ENCODE measurements at regions not wholly inside any gene's neighbourhood (a gene's known extent, or its start where the extent isn't known, plus 50 kb on each side); places are given as distances from the start of the nearest gene placed in this dataset.

DNA sequence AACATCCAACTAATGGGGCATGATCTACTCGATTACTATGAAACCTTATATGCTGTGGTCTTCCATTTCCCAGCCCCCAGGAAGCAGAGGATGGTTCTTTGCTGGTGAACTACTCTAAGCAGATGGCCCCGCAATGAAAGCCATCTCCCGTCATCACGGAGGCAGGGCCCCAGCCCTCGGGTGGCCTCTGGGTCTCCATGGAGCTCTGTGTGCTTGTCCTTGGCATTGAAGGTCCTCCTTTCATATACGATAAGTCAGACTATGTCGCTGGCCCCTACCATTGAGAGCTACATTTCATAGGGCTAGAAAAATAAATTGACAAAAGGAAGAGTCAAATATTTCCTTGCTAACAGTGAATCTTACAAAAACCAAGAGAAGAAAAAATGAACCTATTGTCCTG, 416.8 kb downstream of the CMPK2 start:
- H3K4me3 ChIP-seq (ENCODE audit: low read length in 3 of 3): no peak overlapping the region
- H3K4me1 ChIP-seq (ENCODE audit: control insufficient read depth in 3 of 3, insufficient read depth in 3 of 3, low read length in 3 of 3): no peaks in the 10 kb centered on the region
- no peak overlapping the region for H3K9ac ChIP-seq (ENCODE audit: low read depth in 1 of 3, low read length in 3 of 3)
- no peaks in the 10 kb centered on the region for H3K9me3 ChIP-seq (ENCODE audit: control insufficient read depth in 3 of 3, low read length in 3 of 3)
- no peaks in the 10 kb centered on the region for H3K27me3 ChIP-seq (ENCODE audit: control insufficient read depth in 3 of 3, insufficient read depth in 3 of 3, low read length in 3 of 3)
- H3K27ac ChIP-seq (ENCODE audit: low read depth, low read length): no peak overlapping the region
- H3K36me3 ChIP-seq (ENCODE audit: control insufficient read depth in 3 of 3, insufficient read depth in 3 of 3, low read length in 3 of 3): no peaks in the 10 kb centered on the region

DNA sequence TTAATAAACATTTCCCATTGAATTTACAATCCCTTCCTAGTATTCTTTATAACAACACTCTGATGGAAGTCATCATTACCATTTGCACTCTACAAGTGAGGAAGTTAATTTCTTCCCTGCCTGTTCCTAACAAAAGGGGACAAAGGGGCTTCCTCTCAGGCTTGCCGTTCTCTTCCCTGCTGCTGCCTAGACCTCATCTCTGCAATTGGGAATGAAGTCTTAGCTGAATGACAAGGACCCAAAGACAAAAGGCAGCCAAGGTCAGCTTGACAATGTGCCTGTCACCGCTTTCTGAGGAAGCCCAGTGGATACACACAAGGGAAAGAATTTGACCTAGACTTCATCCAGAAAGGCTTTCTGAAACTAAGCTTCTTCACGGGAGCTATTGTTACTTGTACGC, 416.4 kb downstream of the CMPK2 start:
- H3K27me3 ChIP-seq (ENCODE audit: control insufficient read depth in 3 of 3, insufficient read depth in 3 of 3, low read length in 3 of 3): no peaks in the 10 kb centered on the region
- H3K4me1 ChIP-seq (ENCODE audit: control insufficient read depth in 3 of 3, insufficient read depth in 3 of 3, low read length in 3 of 3): no peaks in the 10 kb centered on the region
- no peak overlapping the region for H3K4me3 ChIP-seq (ENCODE audit: low read length in 3 of 3)
- no peak overlapping the region for H3K27ac ChIP-seq (ENCODE audit: low read depth, low read length)
- no peak overlapping the region for H3K9ac ChIP-seq (ENCODE audit: low read depth in 1 of 3, low read length in 3 of 3)
- no peaks in the 10 kb centered on the region for H3K9me3 ChIP-seq (ENCODE audit: control insufficient read depth in 3 of 3, low read length in 3 of 3)
- H3K36me3 ChIP-seq (ENCODE audit: control insufficient read depth in 3 of 3, insufficient read depth in 3 of 3, low read length in 3 of 3): no peaks in the 10 kb centered on the region

DNA sequence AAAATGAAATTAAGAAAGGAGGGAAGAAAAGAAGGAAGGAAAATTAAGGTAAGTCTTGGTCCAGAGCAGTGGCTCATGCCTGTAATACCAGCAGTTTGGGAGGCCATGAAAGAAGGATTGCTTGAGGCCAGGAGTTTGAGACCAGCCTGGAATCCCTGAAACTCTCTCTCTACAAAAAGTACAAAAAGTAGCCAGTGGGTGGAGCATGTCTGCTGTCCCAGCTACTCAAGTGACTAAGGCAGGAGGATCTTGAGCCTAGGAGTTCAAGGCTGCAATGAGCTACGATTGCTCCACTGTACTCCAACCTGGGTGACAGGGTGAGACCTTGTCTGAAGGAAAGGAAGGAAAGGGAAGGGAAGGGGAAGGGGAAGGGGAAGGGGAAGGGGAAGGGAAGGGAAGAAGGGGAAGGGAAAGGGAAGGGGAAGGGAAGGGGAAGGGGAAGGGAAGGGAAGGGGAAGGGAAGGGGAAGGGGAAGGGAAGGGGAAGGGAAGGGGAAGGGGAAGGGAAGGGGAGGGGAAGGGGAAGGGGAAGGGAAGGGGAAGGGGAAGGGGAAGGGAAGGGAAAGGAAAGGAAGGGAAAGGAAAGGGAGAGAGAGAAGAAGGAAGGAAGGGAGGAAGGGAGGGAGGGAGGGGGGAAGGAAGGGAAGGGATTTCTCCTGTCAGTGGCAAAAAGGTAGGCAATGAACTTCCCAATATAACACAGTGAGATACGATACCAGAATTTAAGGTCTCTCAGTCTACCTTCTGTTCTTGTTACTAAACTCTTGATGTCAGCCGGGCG, 412.8 kb downstream of the CMPK2 start:
- Histone ChIP-seq H3K4me3 (ENCODE audit: low read length in 3 of 3) (no peak overlapping the region), H3K9ac (ENCODE audit: low read depth in 1 of 3, low read length in 3 of 3) (no peak overlapping the region), H3K27me3 (ENCODE audit: control insufficient read depth in 3 of 3, insufficient read depth in 3 of 3, low read length in 3 of 3) (no peaks in the 10 kb centered on the region), H3K36me3 (ENCODE audit: control insufficient read depth in 3 of 3, insufficient read depth in 3 of 3, low read length in 3 of 3) (no peaks in the 10 kb centered on the region), H3K9me3 (ENCODE audit: control insufficient read depth in 3 of 3, low read length in 3 of 3) (no peaks in the 10 kb centered on the region), H3K27ac (ENCODE audit: low read depth, low read length) (no peak overlapping the region), H3K4me1 (ENCODE audit: control insufficient read depth in 3 of 3, insufficient read depth in 3 of 3, low read length in 3 of 3) (no peaks in the 10 kb centered on the region)

DNA sequence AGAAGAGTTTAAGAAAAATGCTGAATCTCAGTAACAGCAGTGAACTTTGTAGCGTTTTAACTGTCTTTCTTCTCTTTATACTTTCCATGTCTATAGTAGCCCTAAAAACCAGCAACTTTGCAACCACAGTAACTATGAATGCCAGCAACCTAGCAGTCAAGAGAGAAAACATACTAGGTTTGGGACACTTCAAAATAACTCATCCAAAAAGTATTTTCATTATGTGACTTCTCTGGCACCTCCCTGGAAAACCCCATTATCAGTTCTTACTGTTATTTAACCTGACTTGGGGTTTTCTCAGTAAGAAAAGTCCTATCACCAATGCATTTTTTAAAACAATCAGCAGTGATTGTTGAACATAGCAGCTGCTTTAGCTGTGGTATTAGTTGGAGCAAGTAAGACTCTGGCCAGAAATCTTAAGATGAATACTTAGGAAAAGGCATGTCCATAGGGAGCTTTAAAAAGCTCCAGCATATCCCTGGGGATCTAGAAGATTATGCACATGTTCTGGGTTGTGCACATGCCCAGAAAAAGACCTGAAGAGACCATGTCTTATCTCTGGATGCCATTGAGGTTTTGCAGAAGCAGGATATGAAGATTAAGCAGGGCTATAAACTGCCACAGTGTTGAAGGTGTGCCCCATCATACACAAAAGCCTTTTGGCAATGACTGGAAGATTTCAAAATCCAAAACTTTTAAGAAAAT, 411.3 kb downstream of the CMPK2 start:
- H3K36me3 ChIP-seq (ENCODE audit: control insufficient read depth in 3 of 3, insufficient read depth in 3 of 3, low read length in 3 of 3): no peaks in the 10 kb centered on the region
- no peak overlapping the region for H3K4me3 ChIP-seq (ENCODE audit: low read length in 3 of 3)
- H3K9ac ChIP-seq (ENCODE audit: low read depth in 1 of 3, low read length in 3 of 3): no peak overlapping the region
- H3K9me3 ChIP-seq (ENCODE audit: control insufficient read depth in 3 of 3, low read length in 3 of 3): no peaks in the 10 kb centered on the region
- no peaks in the 10 kb centered on the region for H3K4me1 ChIP-seq (ENCODE audit: control insufficient read depth in 3 of 3, insufficient read depth in 3 of 3, low read length in 3 of 3)
- H3K27me3 ChIP-seq (ENCODE audit: control insufficient read depth in 3 of 3, insufficient read depth in 3 of 3, low read length in 3 of 3): no peaks in the 10 kb centered on the region
- no peak overlapping the region for H3K27ac ChIP-seq (ENCODE audit: low read depth, low read length)

DNA sequence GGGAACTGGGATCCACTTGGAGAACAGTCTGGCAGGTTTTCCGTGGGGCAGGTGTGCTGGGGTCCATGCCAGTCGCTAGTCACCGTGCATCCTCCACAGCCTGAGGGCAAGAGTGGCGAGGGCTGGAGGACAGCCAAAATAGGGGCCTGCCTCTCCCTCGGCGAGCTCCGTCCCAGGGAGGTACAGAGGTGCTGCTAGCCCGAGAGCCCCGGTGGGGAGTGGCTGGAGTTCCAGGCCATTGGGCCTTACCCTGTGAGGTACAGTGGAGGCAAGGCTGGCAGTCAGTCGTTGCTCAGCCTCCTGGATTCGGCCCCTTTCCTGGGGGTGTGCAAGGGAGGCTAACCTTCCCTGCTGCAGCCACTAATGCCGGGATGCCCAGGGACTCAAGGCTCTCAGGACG, 406.6 kb downstream of the CMPK2 start:
- no peaks in the 10 kb centered on the region for H3K27me3 ChIP-seq (ENCODE audit: control insufficient read depth in 3 of 3, insufficient read depth in 3 of 3, low read length in 3 of 3)
- no peaks in the 10 kb centered on the region for H3K9me3 ChIP-seq (ENCODE audit: control insufficient read depth in 3 of 3, low read length in 3 of 3)
- H3K27ac ChIP-seq (ENCODE audit: low read depth, low read length): no peak overlapping the region
- no peaks in the 10 kb centered on the region for H3K36me3 ChIP-seq (ENCODE audit: control insufficient read depth in 3 of 3, insufficient read depth in 3 of 3, low read length in 3 of 3)
- no peak overlapping the region for H3K9ac ChIP-seq (ENCODE audit: low read depth in 1 of 3, low read length in 3 of 3)
- H3K4me3 ChIP-seq (ENCODE audit: low read length in 3 of 3): no peak overlapping the region
- no peaks in the 10 kb centered on the region for H3K4me1 ChIP-seq (ENCODE audit: control insufficient read depth in 3 of 3, insufficient read depth in 3 of 3, low read length in 3 of 3)

DNA sequence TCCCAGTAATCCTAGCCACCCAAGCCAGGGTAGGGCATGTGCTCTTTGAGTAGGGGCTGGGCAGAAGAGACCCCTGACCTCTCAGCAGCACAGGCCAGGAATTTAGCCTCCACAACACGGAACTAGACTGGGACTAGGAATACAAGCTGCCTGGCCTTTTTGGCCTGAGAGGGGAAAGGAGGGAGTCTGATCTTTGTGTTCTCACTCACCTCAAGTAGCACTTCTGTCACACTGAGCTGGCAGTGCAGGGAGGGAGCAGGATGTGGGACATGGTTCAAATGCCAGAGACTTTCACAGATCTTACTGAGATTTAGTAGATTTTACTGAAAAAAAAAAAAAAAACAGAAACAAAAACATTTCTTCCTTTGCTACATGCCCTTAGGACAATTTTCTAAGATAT, 395.2 kb downstream of the CMPK2 start:
- Histone ChIP-seq H3K27ac (ENCODE audit: low read depth, low read length) (no peak overlapping the region), H3K9me3 (ENCODE audit: control insufficient read depth in 3 of 3, low read length in 3 of 3) (peaks cover 0 to 3% (median 3%) of the 10 kb centered on the region in 3 donors), H3K4me1 (ENCODE audit: control insufficient read depth in 3 of 3, insufficient read depth in 3 of 3, low read length in 3 of 3) (no peaks in the 10 kb centered on the region), H3K4me3 (ENCODE audit: low read length in 3 of 3) (no peak overlapping the region), H3K27me3 (ENCODE audit: control insufficient read depth in 3 of 3, insufficient read depth in 3 of 3, low read length in 3 of 3) (peaks cover 0 to 3% (median 0%) of the 10 kb centered on the region in 3 donors), H3K36me3 (ENCODE audit: control insufficient read depth in 3 of 3, insufficient read depth in 3 of 3, low read length in 3 of 3) (no peaks in the 10 kb centered on the region), H3K9ac (ENCODE audit: low read depth in 1 of 3, low read length in 3 of 3) (no peak overlapping the region)

DNA sequence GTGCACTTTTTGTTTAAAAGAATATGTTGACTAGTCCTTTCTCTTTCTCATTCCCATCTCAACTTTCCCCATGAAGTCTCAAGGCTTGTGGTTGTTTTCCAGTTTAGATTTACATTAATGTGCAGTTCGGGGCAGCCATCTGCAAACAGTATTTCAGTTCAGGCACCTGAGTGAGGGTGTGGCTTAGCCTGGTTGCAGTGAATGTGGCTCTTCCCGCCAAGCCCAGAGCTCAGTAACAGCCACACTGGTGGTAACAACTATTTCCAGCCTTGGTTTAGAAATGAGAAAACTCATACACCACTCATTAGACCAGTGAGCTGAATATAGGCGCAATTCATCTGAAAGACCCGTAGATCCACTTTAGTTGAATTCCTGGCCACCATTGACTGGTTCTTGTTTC, 394.3 kb downstream of the CMPK2 start:
- Histone ChIP-seq H3K36me3 (ENCODE audit: control insufficient read depth in 3 of 3, insufficient read depth in 3 of 3, low read length in 3 of 3) (no peaks in the 10 kb centered on the region), H3K9ac (ENCODE audit: low read depth in 1 of 3, low read length in 3 of 3) (no peak overlapping the region), H3K4me3 (ENCODE audit: low read length in 3 of 3) (no peak overlapping the region), H3K27me3 (ENCODE audit: control insufficient read depth in 3 of 3, insufficient read depth in 3 of 3, low read length in 3 of 3) (peaks cover 0 to 3% (median 2%) of the 10 kb centered on the region in 3 donors), H3K27ac (ENCODE audit: low read depth, low read length) (no peak overlapping the region), H3K4me1 (ENCODE audit: control insufficient read depth in 3 of 3, insufficient read depth in 3 of 3, low read length in 3 of 3) (no peaks in the 10 kb centered on the region), H3K9me3 (ENCODE audit: control insufficient read depth in 3 of 3, low read length in 3 of 3) (peaks cover 0 to 3% (median 3%) of the 10 kb centered on the region in 3 donors)

DNA sequence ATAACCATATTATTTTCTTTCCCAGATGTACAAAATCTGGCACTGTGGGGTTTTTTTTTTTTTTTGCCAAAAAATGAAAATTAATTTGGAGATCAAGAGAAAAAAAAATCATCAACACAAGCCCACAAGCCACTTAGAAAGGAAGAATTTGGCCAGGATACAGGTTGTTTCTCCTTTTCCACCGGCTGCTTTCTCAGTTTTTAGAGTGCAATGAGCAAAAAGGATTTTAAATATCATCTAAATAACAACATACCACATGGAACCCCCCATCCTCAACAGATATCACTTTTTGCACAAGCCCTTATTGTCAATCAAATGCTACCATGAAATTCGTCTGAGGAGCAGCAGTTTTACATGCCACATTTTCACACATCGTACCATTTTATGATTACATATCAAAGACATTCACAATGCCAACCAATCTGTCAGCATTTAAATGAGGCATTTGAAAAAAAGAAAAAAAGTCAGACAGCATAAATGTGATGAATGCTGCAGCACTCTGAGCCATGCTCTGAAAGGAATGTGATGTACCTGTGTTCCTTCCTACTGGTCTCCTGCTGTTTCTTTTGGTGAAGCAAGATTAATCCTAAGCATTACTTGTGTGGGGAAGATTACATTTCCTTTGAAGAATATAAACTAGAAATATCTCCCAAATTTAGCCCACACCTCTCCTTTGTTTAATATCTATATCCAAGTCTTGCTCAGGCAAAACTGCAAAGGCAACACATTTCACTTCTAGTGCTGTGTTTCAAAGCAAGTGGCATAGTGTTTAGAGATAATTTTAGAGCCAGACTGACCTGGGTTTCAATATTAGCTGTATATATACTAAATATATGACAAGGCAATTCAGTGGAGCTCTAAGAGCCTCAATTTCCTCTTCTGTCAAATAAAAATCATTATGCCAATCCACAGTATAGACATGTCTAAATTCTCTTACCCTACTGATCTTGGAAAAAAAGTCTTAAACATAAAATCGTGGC, 391.3 kb downstream of the CMPK2 start:
- no peak overlapping the region for H3K9ac ChIP-seq (ENCODE audit: low read depth in 1 of 3, low read length in 3 of 3)
- no peak overlapping the region for H3K4me3 ChIP-seq (ENCODE audit: low read length in 3 of 3)
- peaks cover 0 to 3% (median 0%) of the 10 kb centered on the region in 3 donors for H3K9me3 ChIP-seq (ENCODE audit: control insufficient read depth in 3 of 3, low read length in 3 of 3)
- peaks cover 0 to 5% (median 3%) of the 10 kb centered on the region in 3 donors for H3K27me3 ChIP-seq (ENCODE audit: control insufficient read depth in 3 of 3, insufficient read depth in 3 of 3, low read length in 3 of 3)
- H3K36me3 ChIP-seq (ENCODE audit: control insufficient read depth in 3 of 3, insufficient read depth in 3 of 3, low read length in 3 of 3): no peaks in the 10 kb centered on the region
- H3K27ac ChIP-seq (ENCODE audit: low read depth, low read length): no peak overlapping the region
- no peaks in the 10 kb centered on the region for H3K4me1 ChIP-seq (ENCODE audit: control insufficient read depth in 3 of 3, insufficient read depth in 3 of 3, low read length in 3 of 3)

DNA sequence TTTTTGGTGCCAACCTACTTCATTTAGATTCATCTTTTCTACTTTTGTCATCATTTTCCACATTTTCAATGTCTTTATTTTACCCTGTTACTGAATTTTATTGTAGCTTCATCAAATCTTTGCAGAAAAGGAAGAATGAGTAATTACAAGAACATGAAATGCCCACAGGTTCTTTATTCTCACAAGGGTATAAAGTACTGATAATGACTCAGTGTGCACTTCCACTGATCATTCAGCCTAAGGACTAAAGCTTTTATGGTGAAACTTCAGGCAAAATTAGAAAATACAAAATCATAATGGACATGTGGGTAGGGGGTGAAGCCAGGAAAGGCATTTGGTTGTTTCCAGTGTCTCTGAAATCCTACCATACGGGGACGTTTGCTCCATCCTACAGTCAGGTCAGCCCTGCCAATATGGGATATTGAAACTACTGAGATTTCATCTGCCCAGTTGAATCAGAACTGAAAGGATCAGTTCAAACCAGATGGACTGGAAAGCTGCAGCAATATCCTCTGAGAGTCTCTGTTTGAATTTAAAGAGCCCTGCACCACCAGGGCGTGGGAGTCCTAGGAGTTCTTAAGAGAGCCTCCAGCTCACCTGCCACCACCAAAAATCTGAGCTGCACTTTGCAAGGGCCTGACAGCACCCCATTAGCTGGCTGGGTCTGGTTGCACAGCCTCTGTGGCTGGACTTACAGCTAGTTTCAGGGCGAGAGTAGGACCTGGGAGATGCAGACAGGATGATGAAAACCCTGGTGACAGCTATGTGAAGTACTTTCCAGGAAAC, 390.4 kb downstream of the CMPK2 start:
- Histone ChIP-seq H3K36me3 (ENCODE audit: control insufficient read depth in 3 of 3, insufficient read depth in 3 of 3, low read length in 3 of 3) (no peaks in the 10 kb centered on the region), H3K27me3 (ENCODE audit: control insufficient read depth in 3 of 3, insufficient read depth in 3 of 3, low read length in 3 of 3) (peaks cover 0 to 5% (median 3%) of the 10 kb centered on the region in 3 donors), H3K9ac (ENCODE audit: low read depth in 1 of 3, low read length in 3 of 3) (no peak overlapping the region), H3K4me3 (ENCODE audit: low read length in 3 of 3) (no peak overlapping the region), H3K4me1 (ENCODE audit: control insufficient read depth in 3 of 3, insufficient read depth in 3 of 3, low read length in 3 of 3) (no peaks in the 10 kb centered on the region), H3K27ac (ENCODE audit: low read depth, low read length) (no peak overlapping the region), H3K9me3 (ENCODE audit: control insufficient read depth in 3 of 3, low read length in 3 of 3) (peaks cover 0 to 2% (median 0%) of the 10 kb centered on the region in 3 donors)

Measured in skeletal muscle tissue (tissue), 3 donors.